ENCODE measurements at regions not wholly inside any gene's neighbourhood (a gene's known extent, or its start where the extent isn't known, plus 50 kb on each side); places are given as distances from the start of the nearest gene placed in this dataset.
"Not testable (repeated sequence)": the region's sequence is repeated elsewhere in the genome, so short reads cannot be mapped to it uniquely, and the experiment has no call there.

- WGBS, 2 donors, result 86 to 89% methylated on average over 7 of the region's 7 CpGs
- H3K36me3 ChIP-seq (ENCODE audit: low read depth, missing control alignments), result no peaks in the 10 kb centered on the region
- no peaks in the 10 kb centered on the region for H3K27me3 ChIP-seq
- DNase-seq, result no peak
- TF ChIP-seq CTCF (IDR thresholded peaks at IDR 0.05) (no peak), POLR2A (IDR thresholded peaks at IDR 0.05) (no peak)
- H3K27ac ChIP-seq, result no peak overlapping the region
- H3K4me1 ChIP-seq, result no peaks in the 10 kb centered on the region
- intact Hi-C loops (cut with DNase I; ENCODE audit: low total_unique reads), result no loop called here
- H3K9me3 ChIP-seq, result no peaks in the 10 kb centered on the region
- no peak overlapping the region for H3K4me3 ChIP-seq
These were observed 247.6 kb upstream of the PROK2 start for GRCh38 chr3:72032441-72033135.

GRCh38 chr3:72031581-72031980 is 246.6 kb upstream of the PROK2 start:
- H3K4me3 ChIP-seq, result no peak overlapping the region

GRCh38 chr3:72030296-72030695 is 245.3 kb upstream of the PROK2 start:
- H3K4me1 ChIP-seq; H3K9me3 ChIP-seq; H3K4me3 ChIP-seq; H3K36me3 ChIP-seq (ENCODE audit: low read depth, missing control alignments); intact Hi-C loops (cut with DNase I; ENCODE audit: low total_unique reads); H3K27ac ChIP-seq; H3K27me3 ChIP-seq; DNase-seq: not testable (repeated sequence)
- 93 to 95% methylated on average over 7 of the region's 7 CpGs for WGBS, 2 donors

More at GRCh38 chr3:72031581-72031980, 246.6 kb upstream of the PROK2 start:
- Histone ChIP-seq H3K36me3 (ENCODE audit: low read depth, missing control alignments) (no peaks in the 10 kb centered on the region), H3K4me1 (no peaks in the 10 kb centered on the region), H3K27ac (no peak overlapping the region), H3K9me3 (no peaks in the 10 kb centered on the region), H3K27me3 (no peaks in the 10 kb centered on the region)
- DNase-seq, result no peak
- TF ChIP-seq CTCF (IDR thresholded peaks at IDR 0.05) (no peak), POLR2A (IDR thresholded peaks at IDR 0.05) (no peak)
- 81 to 98% methylated on average over 3 of the region's 3 CpGs for WGBS, 2 donors
- intact Hi-C loops (cut with DNase I; ENCODE audit: low total_unique reads), result no loop called here

GRCh38 chr3:72028726-72029125 is 243.8 kb upstream of the PROK2 start:
- H3K4me1 ChIP-seq; intact Hi-C loops (cut with DNase I; ENCODE audit: low total_unique reads); H3K36me3 ChIP-seq (ENCODE audit: low read depth, missing control alignments); H3K9me3 ChIP-seq; DNase-seq; H3K27ac ChIP-seq; H3K4me3 ChIP-seq; H3K27me3 ChIP-seq: not testable (repeated sequence)
- WGBS, 2 donors, result 85 to 90% methylated on average over 8 of the region's 8 CpGs

- DNase-seq; H3K36me3 ChIP-seq (ENCODE audit: low read depth, missing control alignments); intact Hi-C loops (cut with DNase I; ENCODE audit: low total_unique reads); H3K4me3 ChIP-seq; H3K9me3 ChIP-seq; H3K4me1 ChIP-seq; H3K27ac ChIP-seq; H3K27me3 ChIP-seq: not testable (repeated sequence)
- WGBS, 2 donors, result 96% methylated on average over 8 of the region's 8 CpGs
These were observed 243.4 kb upstream of the PROK2 start for GRCh38 chr3:72028307-72028706.

- H3K27ac ChIP-seq; intact Hi-C loops (cut with DNase I; ENCODE audit: low total_unique reads); H3K27me3 ChIP-seq; H3K36me3 ChIP-seq (ENCODE audit: low read depth, missing control alignments); H3K4me1 ChIP-seq; DNase-seq; H3K9me3 ChIP-seq; H3K4me3 ChIP-seq: not testable (repeated sequence)
- 73 to 95% methylated on average over 2 of the region's 2 CpGs for WGBS, 2 donors
These were observed 242.8 kb upstream of the PROK2 start for GRCh38 chr3:72027728-72028127.

- TF ChIP-seq CTCF (IDR thresholded peaks at IDR 0.05) (no peak), POLR2A (IDR thresholded peaks at IDR 0.05) (no peak)
- 98 to 100% methylated on average over 5 of the region's 5 CpGs for WGBS, 2 donors
- H3K4me3 ChIP-seq, result no peak overlapping the region
- no peaks in the 10 kb centered on the region for H3K9me3 ChIP-seq
- H3K27me3 ChIP-seq, result no peaks in the 10 kb centered on the region
- H3K4me1 ChIP-seq, result no peaks in the 10 kb centered on the region
- H3K27ac ChIP-seq, result no peak overlapping the region
- intact Hi-C loops (cut with DNase I; ENCODE audit: low total_unique reads), result no loop called here
- H3K36me3 ChIP-seq (ENCODE audit: low read depth, missing control alignments), result no peaks in the 10 kb centered on the region
- no peak for DNase-seq
These were observed 237.1 kb upstream of the PROK2 start for GRCh38 chr3:72022027-72022426.

Data from testis (tissue), 2 donors.